Body of pancreas (tissue), 4 donors: ENCODE measurements at regions not wholly inside any gene's neighbourhood (a gene's known extent, or its start where the extent isn't known, plus 50 kb on each side); places are given as distances from the start of the nearest gene placed in this dataset.

Experiments
- CTCF ChIP-seq, 7 experiments: fragments of 450-650 bp in 4 of 7; fragments of 200-600 bp in 3 of 7; sonication (generic) in 3 of 7; IDR thresholded peaks; one replicate each; pipeline ENCODE4 v1.5.1; 2016 to 2019; ENCODE audit warnings: antibody characterized with exemption in 7 of 7
- POLR2A ChIP-seq, 3 donors: fragments of 450-650 bp; IDR thresholded peaks; one replicate each; pipeline ENCODE4 v1.6.1; 2016; ENCODE audit warnings: antibody characterized with exemption in 3 of 3, mild to moderate bottlenecking in 2 of 3

- no peak for TF ChIP-seq CTCF (IDR thresholded peaks at IDR 0.05)
- TF ChIP-seq POLR2A (IDR thresholded peaks at IDR 0.05): no peak
Observed at GRCh38 chr1:181150273-181150672, 61.8 kb downstream of the IER5 start.
